H9 (cell line): ENCODE measurements at regions not wholly inside any gene's neighbourhood (a gene's known extent, or its start where the extent isn't known, plus 50 kb on each side); places are given as distances from the start of the nearest gene placed in this dataset.

ENCODE experiments used
- DNase-seq: peaks from one replicate; pipeline ENCODE4 v3.0.0-alpha.2; 2017
- H2AFZ ChIP-seq: one replicate; pipeline ENCODE4 v1.6.1; 2013; ENCODE audit warnings: mild to moderate bottlenecking, low read length, control low read depth, moderate library complexity
- H2AK5ac ChIP-seq: 2 replicates; pipeline ENCODE4 v1.6.1; 2013; ENCODE audit warnings: low read length, control low read depth, mixed read lengths; ENCODE audit not compliant: insufficient read length
- H2BK120ac ChIP-seq: one replicate; pipeline ENCODE4 v1.6.1; 2013; ENCODE audit warnings: low read depth, mild to moderate bottlenecking, low read length, control low read depth, inconsistent platforms; ENCODE audit not compliant: poor library complexity, severe bottlenecking
- H2BK12ac ChIP-seq: 2 replicates; pipeline ENCODE4 v1.6.1; 2013; ENCODE audit warnings: low read length, control low read depth, mixed read lengths, low read depth; ENCODE audit not compliant: insufficient read length
- H2BK15ac ChIP-seq: 2 replicates; pipeline ENCODE4 v1.6.1; 2013; ENCODE audit warnings: low read depth, low read length, control low read depth
- H2BK20ac ChIP-seq: one replicate; pipeline ENCODE4 v1.6.1; 2013; ENCODE audit warnings: low read depth, mild to moderate bottlenecking, low read length, control low read depth, inconsistent platforms; ENCODE audit not compliant: poor library complexity, severe bottlenecking
- H2BK5ac ChIP-seq: 2 replicates; pipeline ENCODE4 v1.6.1; 2013; ENCODE audit warnings: low read length, control low read depth, mixed read lengths; ENCODE audit not compliant: insufficient read length
- H3K14ac ChIP-seq: 2 replicates; pipeline ENCODE4 v1.6.1; 2013; ENCODE audit warnings: low read length, control low read depth; ENCODE audit not compliant: insufficient read depth
- H3K18ac ChIP-seq: 2 replicates; pipeline ENCODE4 v1.6.1; 2013; ENCODE audit warnings: low read depth, mild to moderate bottlenecking, mixed read lengths, low read length, control low read depth; ENCODE audit not compliant: insufficient read length
- H3K23ac ChIP-seq: 2 replicates; pipeline ENCODE4 v1.6.1; 2013; ENCODE audit warnings: low read length, control low read depth, mixed read lengths, low read depth; ENCODE audit not compliant: insufficient read length
- H3K23me2 ChIP-seq: 2 replicates; pipeline ENCODE4 v1.6.1; 2013; ENCODE audit warnings: low read depth, mild to moderate bottlenecking, mixed read lengths, low read length, control low read depth; ENCODE audit not compliant: insufficient read length, poor library complexity, severe bottlenecking
- H3K27ac ChIP-seq: 2 replicates; pipeline ENCODE4 v1.5.1; 2013; ENCODE audit warnings: low read length, control low read depth, mixed read lengths, low read depth; ENCODE audit not compliant: insufficient read length
- H3K27me3 ChIP-seq: 2 replicates; pipeline ENCODE4 v1.6.1; 2013; ENCODE audit warnings: low read length, control low read depth, inconsistent platforms; ENCODE audit not compliant: insufficient read depth
- H3K4ac ChIP-seq: 2 replicates; pipeline ENCODE4 v1.6.1; 2013; ENCODE audit warnings: low read depth, mild to moderate bottlenecking, control low read depth, inconsistent platforms, low read length, moderate library complexity
- H3K4me1 ChIP-seq: 2 replicates; pipeline ENCODE4 v1.6.1; 2013; ENCODE audit warnings: low read length, control low read depth, inconsistent platforms; ENCODE audit not compliant: insufficient read depth
- H3K4me2 ChIP-seq: 2 replicates; pipeline ENCODE4 v1.6.1; 2013; ENCODE audit warnings: low read length, control low read depth, mixed read lengths; ENCODE audit not compliant: insufficient read length, insufficient read depth
- H3K56ac ChIP-seq: 2 replicates; pipeline ENCODE4 v1.6.1; 2013; ENCODE audit warnings: low read depth, mild to moderate bottlenecking, mixed read lengths, low read length, control low read depth; ENCODE audit not compliant: insufficient read length
- H3K79me1 ChIP-seq: 2 replicates; pipeline ENCODE4 v1.6.1; 2013; ENCODE audit warnings: low read depth, mild to moderate bottlenecking, moderate library complexity, low read length, control low read depth, inconsistent platforms; ENCODE audit not compliant: insufficient read depth, poor library complexity, severe bottlenecking
- H3K79me2 ChIP-seq: 2 replicates; pipeline ENCODE4 v1.6.1; 2013; ENCODE audit warnings: low read length, control low read depth, inconsistent platforms; ENCODE audit not compliant: insufficient read depth
- H3K9ac ChIP-seq: 2 replicates; pipeline ENCODE4 v1.6.1; 2013; ENCODE audit warnings: low read length, control low read depth, mixed read lengths; ENCODE audit not compliant: insufficient read length; ENCODE audit errors: extremely low read depth
- H3K9me3 ChIP-seq: one replicate; pipeline ENCODE4 v1.6.1; 2013; ENCODE audit warnings: low read depth, low read length, inconsistent platforms; ENCODE audit not compliant: control insufficient read depth
- H3T11ph ChIP-seq: one replicate; pipeline ENCODE4 v1.6.1; 2013; ENCODE audit warnings: mild to moderate bottlenecking, low read length, control low read depth, inconsistent platforms
- H4K20me1 ChIP-seq: one replicate; pipeline ENCODE4 v1.6.1; 2013; ENCODE audit not compliant: control insufficient read depth, insufficient read length, insufficient read depth
- H4K5ac ChIP-seq: 2 replicates; pipeline ENCODE4 v1.6.1; 2013; ENCODE audit warnings: low read depth, mild to moderate bottlenecking, mixed read lengths, low read length, control low read depth; ENCODE audit not compliant: insufficient read length
- H4K8ac ChIP-seq: replicated peaks from 2 replicates; pipeline ENCODE4 v1.6.1; 2013; ENCODE audit warnings: low read length, control low read depth, mixed read lengths, low read depth; ENCODE audit not compliant: insufficient read length
- H4K91ac ChIP-seq: 2 replicates; pipeline ENCODE4 v1.6.1; 2013; ENCODE audit warnings: low read depth, mild to moderate bottlenecking, moderate library complexity, mixed read lengths, low read length, control low read depth; ENCODE audit not compliant: insufficient read length
- H3K27ac Mint-ChIP-seq, 3 experiments: 2 replicates in 2 of 3; 3 replicates in 1 of 3; pipeline ENCODE4 v1.8.0; 2020 to 2021; ENCODE audit warnings: mixed read lengths in 3 of 3, mild to moderate bottlenecking in 1 of 3, moderate library complexity in 1 of 3
- H3K27me3 Mint-ChIP-seq: 2 replicates; pipeline ENCODE4 v1.8.0; 2021; ENCODE audit warnings: low read depth, mild to moderate bottlenecking, moderate library complexity, mixed read lengths
- H3K36me3 Mint-ChIP-seq, 3 experiments: 2 replicates in 2 of 3; 3 replicates in 1 of 3; pipeline ENCODE4 v1.8.0; 2020 to 2021; ENCODE audit warnings: low read depth in 3 of 3, mixed read lengths in 3 of 3; ENCODE audit not compliant: insufficient read depth in 1 of 3
- H3K4me1 Mint-ChIP-seq, 2 experiments: 2 replicates each; pipeline ENCODE4 v1.8.0; 2020; ENCODE audit warnings: mixed read lengths in 2 of 2
- H3K4me3 Mint-ChIP-seq, 2 experiments: 2 replicates in 1 of 2; 3 replicates in 1 of 2; pipeline ENCODE4 v1.8.0; 2020 to 2021; ENCODE audit warnings: mild to moderate bottlenecking in 2 of 2, mixed read lengths in 2 of 2, moderate library complexity in 1 of 2
- H3K9me3 Mint-ChIP-seq, 2 experiments: 2 replicates in 1 of 2; 3 replicates in 1 of 2; pipeline ENCODE4 v1.8.0; 2020; ENCODE audit warnings: mild to moderate bottlenecking in 2 of 2, mixed read lengths in 2 of 2, moderate library complexity in 1 of 2
- CTCF ChIP-seq: fragments of 200-600 bp; sonication (generic); conservative IDR thresholded peaks from 3 replicates; pipeline ENCODE4 v1.8.0; 2021; ENCODE audit warnings: antibody characterized with exemption, mild to moderate bottlenecking
- WGBS: extraction: QIAGEN DNeasy Blood & Tissue Kit; methylation state at CpG from one replicate; pipeline ENCODE4 v1.1.7; 2013; ENCODE audit warnings: missing lambda C conversion rate, low lambda C conversion rate, mixed read lengths; ENCODE audit not compliant: insufficient read length; ENCODE audit errors: extremely low coverage; 5-methylcytosine and 5-hydroxymethylcytosine counted together

DNA sequence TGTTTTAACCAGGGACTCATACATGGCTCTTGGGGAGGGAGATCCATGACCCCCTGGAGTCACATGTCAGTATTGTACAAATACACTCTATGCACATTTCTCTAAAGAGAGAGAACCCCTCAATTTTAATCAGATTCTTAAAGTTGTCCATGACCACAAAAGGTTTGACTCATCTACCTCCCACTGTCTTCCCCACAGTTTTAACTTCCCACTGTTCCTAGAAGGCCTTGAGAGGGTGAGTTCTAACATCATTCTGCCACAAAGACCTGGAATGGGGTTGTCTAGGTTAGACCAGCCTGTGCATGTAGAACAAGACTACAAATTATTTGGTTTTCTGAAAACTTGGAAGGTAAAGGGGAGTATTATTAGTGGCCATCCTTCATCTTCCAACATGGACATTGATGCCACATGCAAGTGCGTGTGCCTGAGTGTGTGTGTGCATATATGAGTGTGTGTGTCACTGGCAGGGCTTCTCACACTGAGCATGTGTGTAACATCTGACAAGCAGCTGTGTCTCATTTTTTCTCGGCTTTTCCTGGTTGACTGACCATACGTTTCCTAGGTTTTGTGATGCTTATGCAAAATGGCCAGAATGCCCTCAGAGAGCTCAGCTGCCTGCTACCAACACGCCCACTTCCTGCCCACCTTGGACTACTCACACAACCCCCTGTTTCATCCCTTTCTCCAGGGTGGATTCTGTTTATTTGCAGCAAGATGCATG lies 94.6 kb upstream of the LGALSL start:
- Histone ChIP-seq H2AFZ (no peak overlapping the region), H3K9ac (no peak overlapping the region), H3K9me3 (no peaks in the 10 kb centered on the region), H2BK12ac (no peak overlapping the region), H3K56ac (no peak overlapping the region), H2BK5ac (no peak overlapping the region), H3T11ph (no peak overlapping the region), H2BK15ac (no peak overlapping the region), H4K5ac (no peak overlapping the region), H4K91ac (no peak overlapping the region), H4K8ac (no peak overlapping the region), H3K4ac (no peak overlapping the region), H3K23ac (no peak overlapping the region), H3K23me2 (no peaks in the 10 kb centered on the region), H2BK120ac (no peak overlapping the region), H4K20me1 (no peaks in the 10 kb centered on the region), H3K18ac (no peak overlapping the region), H2AK5ac (no peak overlapping the region), H2BK20ac (no peak overlapping the region), H3K4me2 (no peak overlapping the region), H3K14ac (no peak overlapping the region), H3K27me3 (no peaks in the 10 kb centered on the region; the same call in 1 of the 2 replicates), H3K4me1 (peaks cover 10% of the 10 kb centered on the region; the same call in 1 of the 2 replicates), H3K79me2 (no peaks in the 10 kb centered on the region), H3K79me1 (no peaks in the 10 kb centered on the region), H3K27ac (no peak overlapping the region)
- DNase-seq: no peak
- Mint-ChIP-seq H3K4me1 (peaks cover 23 to 30% of the 10 kb centered on the region in 2 experiments), H3K36me3 (no peaks in the 10 kb centered on the region), H3K9me3 (no peaks in the 10 kb centered on the region), H3K27me3 (peaks cover 21% of the 10 kb centered on the region), H3K4me3 (peak overlapping the region in 1 of 2 experiments; percentile 20; a peak in 1 of 5 replicates), H3K27ac (peak overlapping the region in 1 of 3 experiments; percentile 41; a peak in 1 of 7 replicates)
- no peak for TF ChIP-seq CTCF
- no CpG with 5 or more reads among the region's 4 CpGs for WGBS
